ENCODE measurements at regions not wholly inside any gene's neighbourhood (a gene's known extent, or its start where the extent isn't known, plus 50 kb on each side); places are given as distances from the start of the nearest gene placed in this dataset.

DNA sequence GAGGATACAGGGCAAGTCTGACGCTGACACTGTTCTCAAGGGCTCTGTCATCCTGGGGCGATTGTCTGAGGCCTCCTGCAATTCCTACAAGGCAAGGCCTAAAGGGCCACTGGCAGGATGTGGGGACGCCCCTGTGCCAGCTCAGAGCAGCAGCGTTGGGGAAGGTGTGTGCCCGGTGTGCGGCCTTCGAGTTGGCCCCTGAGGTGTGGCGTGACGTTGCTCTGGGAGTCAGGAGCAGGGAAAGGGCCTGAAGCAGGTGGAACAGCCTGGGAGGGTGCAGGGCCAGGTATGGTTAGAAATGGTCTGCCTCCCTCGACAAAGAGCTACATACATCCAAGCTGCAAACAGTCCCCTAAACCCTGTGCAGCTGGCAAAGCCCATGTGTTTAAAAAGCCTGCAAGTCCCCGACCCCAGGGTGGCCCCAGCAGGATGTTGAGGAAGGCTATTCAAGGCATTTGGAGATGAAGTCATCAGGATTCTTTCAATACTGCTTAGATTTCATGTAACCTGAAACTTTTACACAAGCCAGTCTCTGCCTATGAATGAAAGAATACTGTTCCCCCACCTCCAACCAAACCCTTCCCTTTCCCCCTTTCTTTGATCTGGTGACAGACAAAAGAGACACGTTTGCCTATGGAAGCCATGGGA lies 142.5 kb upstream of the TNS3 start:
- TF ChIP-seq, protein P1, sequence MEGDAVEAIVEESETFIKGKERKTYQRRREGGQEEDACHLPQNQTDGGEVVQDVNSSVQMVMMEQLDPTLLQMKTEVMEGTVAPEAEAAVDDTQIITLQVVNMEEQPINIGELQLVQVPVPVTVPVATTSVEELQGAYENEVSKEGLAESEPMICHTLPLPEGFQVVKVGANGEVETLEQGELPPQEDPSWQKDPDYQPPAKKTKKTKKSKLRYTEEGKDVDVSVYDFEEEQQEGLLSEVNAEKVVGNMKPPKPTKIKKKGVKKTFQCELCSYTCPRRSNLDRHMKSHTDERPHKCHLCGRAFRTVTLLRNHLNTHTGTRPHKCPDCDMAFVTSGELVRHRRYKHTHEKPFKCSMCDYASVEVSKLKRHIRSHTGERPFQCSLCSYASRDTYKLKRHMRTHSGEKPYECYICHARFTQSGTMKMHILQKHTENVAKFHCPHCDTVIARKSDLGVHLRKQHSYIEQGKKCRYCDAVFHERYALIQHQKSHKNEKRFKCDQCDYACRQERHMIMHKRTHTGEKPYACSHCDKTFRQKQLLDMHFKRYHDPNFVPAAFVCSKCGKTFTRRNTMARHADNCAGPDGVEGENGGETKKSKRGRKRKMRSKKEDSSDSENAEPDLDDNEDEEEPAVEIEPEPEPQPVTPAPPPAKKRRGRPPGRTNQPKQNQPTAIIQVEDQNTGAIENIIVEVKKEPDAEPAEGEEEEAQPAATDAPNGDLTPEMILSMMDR (IDR thresholded peaks at IDR 0.05; ENCODE audit: insufficient read depth, low read length, poor library complexity, severe bottlenecking), result no peak
- no peak for TF ChIP-seq EZH2phosphoT487 (conservative IDR thresholded peaks at IDR 0.05; ENCODE audit: low read length)

Measured in SU-DHL-6 (cell line).